GM12873 (cell line): ENCODE measurements at regions not wholly inside any gene's neighbourhood (a gene's known extent, or its start where the extent isn't known, plus 50 kb on each side); places are given as distances from the start of the nearest gene placed in this dataset.

Experiments
- TF ChIP-seq, protein P1 (sequence below): IDR thresholded peaks from 2 replicates; pipeline ENCODE4 v1.5.1; 2012; ENCODE audit warnings: low read depth, mild to moderate bottlenecking, moderate library complexity, low read length, control low read depth; ENCODE audit not compliant: insufficient read depth; ENCODE audit errors: missing control alignments

DNA sequence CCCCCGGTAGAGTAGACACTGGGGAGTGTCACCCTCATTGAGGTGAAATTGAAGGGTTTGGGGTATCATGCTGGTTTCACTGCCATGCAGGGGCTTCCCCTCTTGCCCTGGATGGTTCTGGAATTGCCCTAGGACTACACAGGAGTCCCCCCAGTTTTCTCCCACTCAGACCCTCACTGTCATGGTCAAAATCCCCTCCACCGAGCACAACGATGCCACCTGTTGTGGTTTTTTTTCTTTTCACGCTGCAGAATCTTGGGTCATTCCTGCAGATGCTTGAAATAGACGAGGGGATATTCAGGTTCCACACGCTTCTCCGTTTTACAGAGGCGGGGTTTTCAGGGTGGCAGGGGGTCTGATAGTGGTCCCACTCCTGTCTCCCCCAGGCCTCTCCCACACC, 255.6 kb downstream of the ENGASE start:
- TF ChIP-seq, protein P1, sequence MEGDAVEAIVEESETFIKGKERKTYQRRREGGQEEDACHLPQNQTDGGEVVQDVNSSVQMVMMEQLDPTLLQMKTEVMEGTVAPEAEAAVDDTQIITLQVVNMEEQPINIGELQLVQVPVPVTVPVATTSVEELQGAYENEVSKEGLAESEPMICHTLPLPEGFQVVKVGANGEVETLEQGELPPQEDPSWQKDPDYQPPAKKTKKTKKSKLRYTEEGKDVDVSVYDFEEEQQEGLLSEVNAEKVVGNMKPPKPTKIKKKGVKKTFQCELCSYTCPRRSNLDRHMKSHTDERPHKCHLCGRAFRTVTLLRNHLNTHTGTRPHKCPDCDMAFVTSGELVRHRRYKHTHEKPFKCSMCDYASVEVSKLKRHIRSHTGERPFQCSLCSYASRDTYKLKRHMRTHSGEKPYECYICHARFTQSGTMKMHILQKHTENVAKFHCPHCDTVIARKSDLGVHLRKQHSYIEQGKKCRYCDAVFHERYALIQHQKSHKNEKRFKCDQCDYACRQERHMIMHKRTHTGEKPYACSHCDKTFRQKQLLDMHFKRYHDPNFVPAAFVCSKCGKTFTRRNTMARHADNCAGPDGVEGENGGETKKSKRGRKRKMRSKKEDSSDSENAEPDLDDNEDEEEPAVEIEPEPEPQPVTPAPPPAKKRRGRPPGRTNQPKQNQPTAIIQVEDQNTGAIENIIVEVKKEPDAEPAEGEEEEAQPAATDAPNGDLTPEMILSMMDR, result no peak

DNA sequence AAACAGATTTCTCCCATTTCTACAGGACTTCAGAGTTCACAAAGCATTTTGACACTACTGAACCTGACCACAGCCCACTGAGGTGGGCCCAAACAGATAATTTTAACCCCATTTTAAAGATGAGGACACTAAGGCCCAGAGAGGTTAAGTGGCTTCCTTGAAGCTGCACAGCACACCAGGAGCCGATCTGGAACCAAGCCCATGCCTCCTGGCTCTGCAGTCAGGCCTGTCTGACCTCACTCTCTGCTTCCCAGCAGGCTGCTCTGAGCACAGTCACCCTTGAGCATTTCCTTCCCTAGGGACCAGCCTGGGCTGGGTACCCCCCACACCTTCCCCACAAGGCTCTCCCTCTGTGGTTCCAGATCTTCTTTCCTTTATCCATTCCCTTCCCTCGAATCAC, 252.2 kb downstream of the ENGASE start:
- TF ChIP-seq, protein P1, result no peak

DNA sequence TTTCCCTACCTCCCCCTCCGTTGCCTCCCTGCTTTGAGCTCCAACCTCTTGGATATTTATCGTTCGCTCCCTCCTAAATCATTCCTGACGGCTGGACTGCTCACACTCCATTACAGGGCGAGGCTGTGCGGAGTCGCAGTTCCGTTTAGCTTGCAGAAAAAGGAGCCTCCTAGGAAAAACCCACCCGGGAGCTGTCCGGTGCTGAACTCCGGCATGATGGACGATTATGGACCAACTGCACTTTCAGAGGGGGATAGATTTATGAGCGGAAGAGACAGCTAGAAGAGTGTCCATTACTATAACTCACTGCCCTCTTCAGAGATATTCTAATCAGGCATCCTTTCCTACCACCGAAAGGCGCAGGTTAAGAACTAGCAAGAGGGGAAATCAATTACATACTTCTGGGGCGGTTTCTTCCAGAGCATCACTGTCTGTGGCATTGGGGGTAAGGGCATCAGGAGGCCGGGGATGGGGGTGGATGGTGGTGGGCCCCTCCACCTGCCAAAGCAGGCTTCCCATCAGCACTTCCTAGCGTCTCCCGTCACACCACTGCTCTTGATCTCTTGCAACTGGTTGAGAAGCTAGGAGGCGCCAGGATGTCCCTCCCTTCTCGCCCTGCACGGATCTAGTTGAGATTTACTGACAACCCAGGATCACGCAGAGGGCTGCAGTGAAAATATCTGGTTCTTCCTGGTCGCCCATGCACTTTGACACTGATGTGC, 251.2 kb downstream of the ENGASE start:
- TF ChIP-seq, protein P1, result no peak

DNA sequence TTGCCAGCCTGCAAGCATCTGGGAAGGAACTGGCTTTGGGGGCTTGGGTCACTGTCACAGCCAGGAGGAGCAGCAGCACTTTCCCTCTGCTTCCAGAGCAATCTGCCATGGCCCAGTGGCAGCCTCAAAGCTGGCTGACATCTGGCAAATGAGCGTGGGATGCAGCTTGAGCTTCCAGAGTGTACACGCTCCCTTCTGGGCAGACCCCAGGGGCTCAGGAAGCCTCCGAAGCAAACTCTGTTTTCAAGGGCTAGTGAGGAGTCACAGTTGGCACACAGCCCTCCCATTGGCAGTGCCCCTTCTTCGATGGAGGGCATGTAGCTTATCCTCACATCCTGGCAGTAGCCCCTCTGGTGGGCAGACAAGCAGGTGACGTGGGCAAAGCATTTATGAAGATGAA, 249.6 kb downstream of the ENGASE start:
- TF ChIP-seq, protein P1, result no peak

DNA sequence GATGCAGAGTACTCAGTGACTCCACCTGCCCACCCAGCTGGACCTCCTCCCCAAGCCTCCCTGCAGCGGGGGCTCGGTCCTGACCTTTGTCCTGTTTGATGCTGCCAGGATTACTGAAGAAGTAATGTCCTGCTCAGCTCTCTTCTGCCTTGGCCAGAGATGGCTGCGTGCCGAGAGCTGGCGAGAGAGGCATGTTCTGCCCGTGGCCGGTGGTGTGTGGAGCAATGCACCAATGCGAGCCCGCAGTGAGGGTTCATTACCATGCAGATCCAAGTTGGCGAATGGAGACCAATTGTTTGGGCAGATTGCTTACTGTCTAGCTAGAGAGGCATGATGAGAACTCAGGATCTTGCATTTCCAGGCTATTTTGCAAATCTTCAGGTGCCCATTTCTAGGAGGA, 248.9 kb downstream of the ENGASE start:
- TF ChIP-seq, protein P1, result no peak

DNA sequence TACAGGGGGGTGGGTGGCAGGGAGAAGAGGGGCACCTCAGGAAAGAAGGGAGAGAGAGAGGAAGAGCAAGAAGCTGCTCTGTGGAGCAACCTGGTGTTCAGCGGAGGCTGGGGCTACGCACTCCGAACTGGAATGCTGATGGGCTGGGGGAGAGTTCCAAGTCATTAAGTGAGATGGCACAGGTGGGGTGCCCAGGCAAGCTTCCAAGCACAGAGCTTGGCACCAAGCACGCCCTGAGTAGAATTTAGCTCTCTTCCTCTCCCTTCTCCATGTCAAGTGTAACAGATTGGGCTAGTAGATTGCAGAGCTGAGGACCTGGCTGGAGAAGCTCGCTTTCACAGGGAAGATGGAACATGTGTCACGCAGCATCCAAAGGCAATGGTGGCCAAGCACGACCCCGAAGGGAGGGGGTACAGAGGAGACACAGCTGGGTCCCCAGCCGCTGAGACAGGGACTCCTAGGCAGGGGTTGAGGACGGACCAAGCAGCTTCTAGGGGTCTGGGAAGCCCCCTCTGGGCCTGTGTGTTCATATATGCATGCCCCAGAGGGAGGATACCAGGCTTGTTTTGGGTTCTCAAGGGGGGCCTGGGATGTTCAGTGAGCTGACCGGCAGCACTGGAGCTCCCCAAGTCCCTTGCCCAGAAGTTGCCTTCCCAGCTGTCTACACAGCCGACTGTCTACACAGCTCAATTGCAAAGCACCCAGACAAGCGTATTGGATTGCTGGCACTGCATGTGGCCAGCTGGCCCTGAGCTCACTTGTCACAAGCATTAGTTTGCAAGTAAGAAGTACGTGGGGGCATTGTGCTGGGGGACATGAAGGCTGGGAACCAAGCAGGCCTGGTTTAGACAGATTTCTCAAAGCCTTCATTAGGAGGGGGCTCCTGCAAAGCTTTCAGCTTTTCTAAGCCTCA, 247.8 kb downstream of the ENGASE start:
- TF ChIP-seq, protein P1, result no peak

DNA sequence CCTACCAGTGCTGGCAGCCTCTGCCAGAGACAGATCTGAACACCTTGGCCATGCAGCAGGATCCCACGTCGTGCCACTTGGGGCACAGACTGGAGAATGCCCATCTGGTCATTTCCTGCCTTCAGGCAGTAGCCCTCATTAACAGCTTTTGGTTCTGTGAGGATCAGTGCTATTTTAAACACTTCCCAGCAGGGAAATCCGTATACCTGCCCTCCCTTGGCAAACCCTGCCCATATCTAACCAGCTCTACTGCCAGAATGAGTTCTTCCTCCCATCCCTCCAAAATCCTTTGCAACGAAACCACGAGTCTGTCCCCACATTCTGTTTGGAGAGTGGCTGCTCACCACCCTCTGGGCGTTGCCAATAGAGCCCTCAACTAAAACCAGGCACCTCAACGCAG, 245.7 kb downstream of the ENGASE start:
- TF ChIP-seq, protein P1, result no peak
